ENCODE measurements at regions not wholly inside any gene's neighbourhood (a gene's known extent, or its start where the extent isn't known, plus 50 kb on each side); places are given as distances from the start of the nearest gene placed in this dataset.

- Histone ChIP-seq H3K27ac (no peak overlapping the region), H3K4me1 (no peaks in the 10 kb centered on the region), H3K9me3 (no peaks in the 10 kb centered on the region), H3K27me3 (no peaks in the 10 kb centered on the region), H3K4me3 (no peak overlapping the region), H3K36me3 (no peaks in the 10 kb centered on the region)
- DNase-seq: no peak
- no peak for TF ChIP-seq EP300 (IDR thresholded peaks at IDR 0.05)
- intact Hi-C loops (cut with DNase I): no loop called here
These were observed 1244.3 kb downstream of the RAPGEF2 start for GRCh38 chr4:160347197-160347596.

GRCh38 chr4:160350944-160351343 is 1248.1 kb downstream of the RAPGEF2 start:
- TF ChIP-seq CTCF (IDR thresholded peaks at IDR 0.05) (no peak), POLR2A (IDR thresholded peaks at IDR 0.05) (no peak), EP300 (IDR thresholded peaks at IDR 0.05) (no peak), POLR2AphosphoS5 (IDR thresholded peaks at IDR 0.05) (no peak)
- H3K27me3 ChIP-seq: no peaks in the 10 kb centered on the region
- DNase-seq: no peak
- H3K9me3 ChIP-seq: no peaks in the 10 kb centered on the region
- H3K27ac ChIP-seq: no peak overlapping the region
- WGBS, 2 donors: 78 to 81% methylated on average over 6 of the region's 6 CpGs
- intact Hi-C loops (cut with DNase I): no loop called here
- H3K4me1 ChIP-seq: peaks cover 0 to 6% (median 3%) of the 10 kb centered on the region in 4 donors
- H3K4me3 ChIP-seq: no peak overlapping the region
- H3K36me3 ChIP-seq: no peaks in the 10 kb centered on the region

GRCh38 chr4:160352637-160353036 is 1249.8 kb downstream of the RAPGEF2 start:
- WGBS, 2 donors: 64 to 69% methylated on average over 2 of the region's 2 CpGs
- DNase-seq: no peak
- no peaks in the 10 kb centered on the region for H3K36me3 ChIP-seq
- peaks cover 0 to 6% (median 3%) of the 10 kb centered on the region in 4 donors for H3K4me1 ChIP-seq
- no peak for TF ChIP-seq EP300 (IDR thresholded peaks at IDR 0.05)
- no peak for TF ChIP-seq POLR2AphosphoS5 (IDR thresholded peaks at IDR 0.05)
- TF ChIP-seq CTCF (IDR thresholded peaks at IDR 0.05): no peak
- TF ChIP-seq POLR2A (IDR thresholded peaks at IDR 0.05): no peak
- no peak overlapping the region for H3K4me3 ChIP-seq
- H3K27ac ChIP-seq: no peak overlapping the region
- intact Hi-C loops (cut with DNase I): no loop called here
- no peaks in the 10 kb centered on the region for H3K9me3 ChIP-seq
- no peaks in the 10 kb centered on the region for H3K27me3 ChIP-seq

- TF ChIP-seq CTCF (IDR thresholded peaks at IDR 0.05) (no peak), EP300 (IDR thresholded peaks at IDR 0.05) (no peak), POLR2A (IDR thresholded peaks at IDR 0.05) (no peak), POLR2AphosphoS5 (IDR thresholded peaks at IDR 0.05) (no peak)
- 80 to 90% methylated on average over 5 of the region's 5 CpGs for WGBS, 2 donors
- Histone ChIP-seq H3K9me3 (no peaks in the 10 kb centered on the region), H3K36me3 (no peaks in the 10 kb centered on the region), H3K4me1 (peaks cover 0 to 6% (median 3%) of the 10 kb centered on the region in 4 donors), H3K4me3 (no peak overlapping the region), H3K27me3 (no peaks in the 10 kb centered on the region), H3K27ac (no peak overlapping the region)
- intact Hi-C loops (cut with DNase I): no loop called here
- no peak for DNase-seq
These were observed 1250.7 kb downstream of the RAPGEF2 start for GRCh38 chr4:160353548-160353947.

GRCh38 chr4:160362478-160362877 is 1259.6 kb downstream of the RAPGEF2 start:
- 61 to 78% methylated on average over 3 of the region's 3 CpGs for WGBS, 2 donors
- Histone ChIP-seq H3K4me1 (no peaks in the 10 kb centered on the region), H3K9me3 (no peaks in the 10 kb centered on the region), H3K36me3 (no peaks in the 10 kb centered on the region), H3K4me3 (no peak overlapping the region), H3K27me3 (no peaks in the 10 kb centered on the region), H3K27ac (no peak overlapping the region)
- no peak for TF ChIP-seq POLR2A (IDR thresholded peaks at IDR 0.05)
- no peak for TF ChIP-seq EP300 (IDR thresholded peaks at IDR 0.05)
- TF ChIP-seq CTCF (IDR thresholded peaks at IDR 0.05): no peak
- no peak for TF ChIP-seq POLR2AphosphoS5 (IDR thresholded peaks at IDR 0.05)
- intact Hi-C loops (cut with DNase I): no loop called here
- DNase-seq: no peak

Measured in sigmoid colon (tissue), 6 donors.